Skin epidermis (tissue), 12 donors: ENCODE measurements at regions not wholly inside any gene's neighbourhood (a gene's known extent, or its start where the extent isn't known, plus 50 kb on each side); places are given as distances from the start of the nearest gene placed in this dataset.

ENCODE experiments used
- H3K27ac ChIP-seq, 21 experiments: fragments of 200-600 bp; sonication (generic) in 11 of 21; one replicate each; pipeline ENCODE4 v1.5.0; 2020; ENCODE audit warnings: mild to moderate bottlenecking in 3 of 21, inconsistent platforms in 2 of 21, moderate library complexity in 2 of 21
- H3K4me3 ChIP-seq, 7 experiments: fragments of 200-600 bp; sonication (generic) in 2 of 7; one replicate each; pipeline ENCODE4 v1.5.0; 2020; ENCODE audit warnings: inconsistent platforms in 2 of 7, mild to moderate bottlenecking in 2 of 7, moderate library complexity in 1 of 7

DNA sequence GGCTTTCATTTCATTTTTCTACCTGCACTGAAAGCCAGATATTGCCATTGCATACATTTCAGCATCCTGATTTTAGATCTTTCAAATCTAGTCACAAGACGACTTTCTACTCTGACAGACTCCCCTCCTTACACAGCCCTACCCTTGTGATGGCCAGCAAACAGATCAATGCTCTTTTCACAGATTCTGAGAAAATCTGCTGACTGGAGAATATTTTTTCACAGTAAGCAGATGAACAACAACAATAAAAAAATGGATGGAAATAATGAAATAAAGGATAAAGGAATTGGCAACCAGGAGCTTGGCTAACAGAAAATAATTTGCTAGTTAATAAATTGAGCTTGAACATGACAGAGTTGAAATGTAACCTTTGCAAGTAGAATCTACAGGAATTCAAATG lies 527.2 kb downstream of the IRS1 start:
- Histone ChIP-seq H3K27ac (no peak overlapping the region), H3K4me3 (no peak overlapping the region)

GRCh38 chr2:226270285-226271058 lies 529.1 kb downstream of the IRS1 start:
- Histone ChIP-seq H3K4me3 (no peak overlapping the region), H3K27ac (no peak overlapping the region)

GRCh38 chr2:226267516-226268289 lies 531.9 kb downstream of the IRS1 start:
- Histone ChIP-seq H3K27ac (no peak overlapping the region), H3K4me3 (no peak overlapping the region)

GRCh38 chr2:226256709-226257376 lies 542.8 kb downstream of the IRS1 start:
- Histone ChIP-seq H3K4me3 (no peak overlapping the region), H3K27ac (no peak overlapping the region)

DNA sequence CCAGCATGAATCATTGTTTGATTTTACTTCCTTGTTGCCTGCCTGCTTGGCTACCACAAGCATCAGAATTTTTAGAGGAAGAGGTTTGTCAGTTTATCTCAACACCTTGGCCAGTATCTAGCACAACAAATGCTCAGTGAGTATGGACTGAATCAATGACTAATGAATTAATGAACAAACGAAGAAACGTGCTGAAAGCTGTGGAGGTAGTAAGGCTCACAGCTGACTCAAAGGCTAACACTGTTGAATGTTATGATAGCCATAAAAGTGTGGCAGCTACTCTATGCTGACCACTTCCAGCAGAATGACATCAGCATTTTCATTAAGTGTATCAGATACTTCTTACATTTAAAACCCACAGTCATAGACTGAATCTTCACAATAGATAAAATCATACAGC lies 543.4 kb downstream of the IRS1 start:
- H3K4me3 ChIP-seq, result no peak overlapping the region
- H3K27ac ChIP-seq, result no peak overlapping the region

- H3K27ac ChIP-seq, result no peak overlapping the region
These were observed 548.0 kb downstream of the IRS1 start for GRCh38 chr2:226251661-226252060.

DNA sequence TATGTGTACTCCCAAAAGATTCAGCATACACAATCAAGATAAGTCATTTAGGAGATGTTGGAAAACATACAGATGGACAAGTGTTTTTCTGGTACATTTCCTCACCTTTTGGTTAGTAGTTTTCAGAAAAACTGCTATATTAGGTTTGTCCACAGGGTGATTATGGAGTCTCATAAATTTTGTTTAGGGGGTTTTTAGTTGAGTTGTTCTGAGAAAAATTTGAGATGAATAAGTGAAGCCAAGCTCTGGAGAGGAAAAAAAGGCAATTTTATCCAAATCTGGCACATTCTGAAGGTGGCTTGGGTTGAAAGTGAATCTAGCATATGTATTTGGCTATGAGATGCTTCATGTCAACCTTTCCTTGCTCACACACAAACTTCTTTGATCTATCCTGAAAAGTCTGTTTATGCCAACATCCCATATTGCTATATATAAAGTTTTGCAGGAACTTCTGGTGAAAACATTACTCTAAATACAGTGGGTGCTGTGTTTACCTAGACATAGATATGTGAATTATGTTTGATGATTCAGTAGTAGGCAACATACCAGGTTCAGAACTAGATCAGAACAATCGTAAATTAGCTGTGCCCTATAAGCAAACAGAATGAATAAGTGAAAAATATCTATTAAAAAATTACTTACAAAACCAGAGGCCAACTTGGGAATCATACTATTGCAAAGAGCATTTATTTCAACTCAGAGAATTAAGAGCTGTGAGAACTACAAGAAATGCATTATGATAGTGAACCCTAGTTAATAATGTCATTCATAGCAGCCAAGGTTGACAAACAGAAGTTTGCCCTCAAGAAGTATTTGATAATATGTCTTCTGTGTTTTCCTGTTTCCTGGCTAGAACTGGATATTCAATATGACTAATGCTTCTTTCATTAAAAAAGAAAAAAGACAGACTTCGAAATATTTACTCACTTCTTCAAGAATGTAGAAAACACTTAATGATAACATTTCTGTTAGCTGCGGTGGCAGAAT lies 552.0 kb downstream of the IRS1 start:
- H3K27ac ChIP-seq, result no peak overlapping the region
- H3K4me3 ChIP-seq, result no peak overlapping the region

More at GRCh38 chr2:226251661-226252060, 548.0 kb downstream of the IRS1 start:
- no peak overlapping the region for H3K4me3 ChIP-seq

DNA sequence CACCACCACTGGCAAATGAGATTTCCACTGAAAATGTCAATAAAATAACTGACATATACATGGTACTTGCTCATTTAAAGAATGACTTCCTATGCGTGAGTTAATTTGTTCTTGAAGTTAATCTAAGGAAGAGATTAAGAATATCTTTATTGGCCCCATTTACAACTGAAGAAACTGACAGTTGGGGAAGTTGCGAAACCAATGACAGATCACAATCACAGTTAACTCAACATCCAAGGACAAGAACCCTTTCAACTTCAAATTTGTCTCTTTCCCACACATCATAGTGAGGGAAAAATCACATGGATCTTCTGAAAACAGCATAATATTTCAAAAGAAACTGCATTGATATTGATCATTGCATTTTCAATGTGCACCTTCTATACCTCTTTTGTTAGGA lies 565.4 kb downstream of the IRS1 start:
- H3K4me3 ChIP-seq, result no peak overlapping the region
- no peak overlapping the region for H3K27ac ChIP-seq

GRCh38 chr2:226233388-226233787 lies 566.2 kb downstream of the IRS1 start:
- H3K27ac ChIP-seq, result no peak overlapping the region
- H3K4me3 ChIP-seq, result no peak overlapping the region

DNA sequence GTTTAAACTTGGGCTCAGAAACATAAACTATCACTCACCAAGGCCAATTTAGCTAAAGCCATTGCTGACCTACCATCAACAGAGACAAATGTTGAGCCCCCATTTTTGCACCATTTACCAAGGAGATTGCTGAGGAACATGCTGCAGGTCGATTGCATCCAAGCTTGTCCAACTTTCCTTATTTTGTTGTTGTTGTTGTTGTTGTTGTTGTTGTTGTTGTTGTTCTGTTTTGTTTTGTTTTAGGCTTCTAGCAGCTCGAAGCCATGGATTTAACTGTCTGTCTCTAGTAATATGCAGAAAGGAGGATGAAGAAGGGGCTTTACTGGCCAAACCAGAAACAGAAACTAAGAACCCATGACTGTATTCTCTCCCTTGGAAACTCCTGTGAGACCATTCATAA lies 571.5 kb downstream of the IRS1 start:
- Histone ChIP-seq H3K27ac (no peak overlapping the region), H3K4me3 (no peak overlapping the region)

DNA sequence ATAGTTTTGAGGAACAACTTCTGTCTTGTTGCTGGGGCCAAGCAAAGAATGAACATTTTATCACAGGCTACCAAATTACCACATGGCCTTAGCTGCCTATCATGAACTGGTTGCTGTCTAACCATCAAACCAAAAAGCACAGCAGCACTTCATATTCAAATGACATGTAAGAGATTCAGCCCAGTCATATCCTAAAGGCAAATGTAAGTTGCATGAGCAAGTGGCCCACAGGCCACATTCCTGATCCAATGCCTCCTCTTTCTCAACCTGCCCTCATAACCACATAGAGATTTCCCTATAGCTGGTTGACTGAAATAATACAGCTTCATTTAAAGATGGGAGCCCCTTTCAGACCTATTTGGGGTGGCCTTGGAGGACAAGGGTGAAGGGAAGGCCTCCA lies 572.3 kb downstream of the IRS1 start:
- Histone ChIP-seq H3K27ac (no peak overlapping the region), H3K4me3 (no peak overlapping the region)

GRCh38 chr2:226223704-226224103 lies 575.9 kb downstream of the IRS1 start:
- H3K27ac ChIP-seq, result no peak overlapping the region
- no peak overlapping the region for H3K4me3 ChIP-seq

GRCh38 chr2:226220511-226220910 lies 579.1 kb downstream of the IRS1 start:
- no peak overlapping the region for H3K4me3 ChIP-seq
- no peak overlapping the region for H3K27ac ChIP-seq

GRCh38 chr2:226217191-226217590 lies 582.4 kb downstream of the IRS1 start:
- H3K27ac ChIP-seq, result no peak overlapping the region
- no peak overlapping the region for H3K4me3 ChIP-seq

DNA sequence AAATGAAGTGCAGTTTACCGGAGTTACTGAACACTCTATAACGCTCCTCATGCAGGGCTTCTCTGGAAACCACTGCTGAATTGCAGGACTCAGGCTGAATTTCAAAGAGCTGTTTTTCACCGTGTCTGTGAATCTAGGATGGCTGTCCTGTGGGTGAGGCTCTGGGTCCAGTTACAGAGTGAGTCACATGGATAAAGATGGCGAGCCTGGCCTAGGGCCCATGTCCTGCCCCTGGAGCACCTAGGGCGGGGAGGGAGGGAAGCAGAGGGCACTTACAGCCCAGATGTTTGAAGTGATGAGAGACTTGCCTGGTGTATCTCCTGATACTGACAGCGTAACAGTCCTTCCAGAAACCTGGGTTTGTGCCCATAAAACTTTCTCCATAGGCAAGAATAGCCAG lies 583.0 kb downstream of the IRS1 start:
- Histone ChIP-seq H3K4me3 (no peak overlapping the region), H3K27ac (no peak overlapping the region)

DNA sequence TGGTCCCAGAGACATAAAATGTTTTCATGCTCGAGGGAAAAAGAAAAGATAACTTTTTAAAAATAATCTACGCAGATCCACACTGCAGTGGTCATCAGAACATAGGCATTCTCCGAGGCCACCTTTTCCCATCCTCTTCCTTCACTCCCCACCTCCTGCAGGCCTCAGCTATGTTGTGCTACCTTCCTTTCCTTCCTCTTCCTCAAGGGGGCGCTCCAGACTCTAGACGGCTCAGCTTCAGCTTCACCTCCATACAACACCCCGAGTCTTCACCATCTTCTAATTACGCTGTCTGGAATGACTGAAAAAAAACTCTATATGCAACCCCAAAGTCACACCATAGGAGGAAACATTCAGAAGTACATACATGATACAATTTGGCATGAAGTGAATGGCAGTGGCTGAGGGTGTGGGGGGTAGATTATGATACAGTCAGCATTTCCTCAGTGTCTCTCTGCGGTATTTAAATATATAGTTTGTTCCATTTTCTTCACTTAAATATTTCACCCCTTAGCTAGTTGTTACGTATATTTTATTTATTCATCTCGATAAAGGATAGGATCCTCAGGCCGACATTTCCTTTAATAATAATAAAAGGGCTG lies 583.6 kb downstream of the IRS1 start:
- no peak overlapping the region for H3K27ac ChIP-seq
- no peak overlapping the region for H3K4me3 ChIP-seq

GRCh38 chr2:226213717-226214116 lies 585.9 kb downstream of the IRS1 start:
- Histone ChIP-seq H3K27ac (peak overlapping the region in 1 of 21 experiments; percentile 1), H3K4me3 (no peak overlapping the region)

- H3K4me3 ChIP-seq, result no peak overlapping the region
- no peak overlapping the region for H3K27ac ChIP-seq
These were observed 588.2 kb downstream of the IRS1 start for GRCh38 chr2:226211439-226211838.

GRCh38 chr2:226208726-226209125 lies 590.9 kb downstream of the IRS1 start:
- Histone ChIP-seq H3K27ac (no peak overlapping the region), H3K4me3 (no peak overlapping the region)
